Gastrocnemius medialis (tissue), 4 donors: ENCODE measurements at regions not wholly inside any gene's neighbourhood (a gene's known extent, or its start where the extent isn't known, plus 50 kb on each side); places are given as distances from the start of the nearest gene placed in this dataset.

Experiments used
- CTCF ChIP-seq, 5 experiments: fragments of 450-650 bp in 3 of 5; fragments of 200-600 bp in 2 of 5; sonication (generic) in 2 of 5; IDR thresholded peaks in 4 of 5; conservative IDR thresholded peaks in 1 of 5; 1 replicate in 4 of 5; 2 replicates in 1 of 5; pipeline ENCODE4 v1.5.1; 2016 to 2019; ENCODE audit warnings: antibody characterized with exemption in 5 of 5, mild to moderate bottlenecking in 3 of 5, moderate library complexity in 3 of 5
- POLR2A ChIP-seq, 2 donors: fragments of 450-650 bp; IDR thresholded peaks; one replicate each; pipeline ENCODE4 v1.6.1; 2017; ENCODE audit warnings: antibody characterized with exemption in 2 of 2, mild to moderate bottlenecking in 2 of 2, moderate library complexity in 2 of 2

GRCh38 chr3:157573281-157573680 lies 70.1 kb upstream of the VEPH1 start:
- TF ChIP-seq CTCF (IDR thresholded peaks at IDR 0.05 in 4 of 5, conservative IDR thresholded peaks at IDR 0.05 in 1 of 5) (no peak), POLR2A (IDR thresholded peaks at IDR 0.05) (no peak)
